GM18502 (cell line): ENCODE measurements at regions not wholly inside any gene's neighbourhood (a gene's known extent, or its start where the extent isn't known, plus 50 kb on each side); places are given as distances from the start of the nearest gene placed in this dataset.

Experiments
- ATAC-seq: cut with Tn5 transposase; IDR thresholded peaks from one replicate; pipeline ENCODE4 v1.9.1; 2021; ENCODE audit warnings: mild to moderate bottlenecking; ENCODE audit not compliant: unreplicated experiment, poor library complexity

- ATAC-seq: no peak
Observed at GRCh38 chr11:129721685-129722084, 94.0 kb upstream of the TMEM45B start.

- ATAC-seq: no peak
Observed at GRCh38 chr11:129722529-129722928, 93.1 kb upstream of the TMEM45B start.

DNA sequence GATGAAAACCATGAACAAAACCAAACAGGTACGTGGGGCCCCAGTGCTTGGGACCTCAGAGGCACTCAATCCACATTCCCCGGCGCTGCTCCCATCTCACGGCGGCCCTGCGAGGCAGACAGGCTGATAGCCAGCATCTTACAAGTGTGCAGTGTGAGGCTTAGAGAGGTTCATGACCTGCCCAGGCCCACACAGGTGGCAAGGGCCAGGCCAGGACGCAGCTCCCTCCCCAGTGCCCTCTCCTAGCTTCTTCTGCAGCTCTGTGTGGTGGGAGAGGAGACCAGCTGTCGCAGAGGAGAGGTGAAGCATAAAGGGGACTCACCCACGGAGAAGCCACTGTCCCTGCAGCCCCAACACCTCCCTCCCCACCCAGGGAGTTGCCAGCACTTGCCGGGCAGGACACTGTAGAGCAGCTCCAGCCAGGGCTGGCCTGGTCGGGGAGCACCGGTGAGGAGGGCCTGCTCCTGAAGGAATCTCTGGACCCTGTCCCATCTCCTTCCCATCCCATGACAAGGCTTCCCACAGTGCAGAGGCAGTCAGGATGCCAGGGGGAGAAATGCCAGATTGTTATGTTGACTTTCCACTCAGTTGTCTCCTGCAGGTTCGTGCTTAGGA lies 92.4 kb upstream of the TMEM45B start:
- ATAC-seq: no peak

- ATAC-seq: no peak
Observed at GRCh38 chr11:129723761-129724162, 91.9 kb upstream of the TMEM45B start.

DNA sequence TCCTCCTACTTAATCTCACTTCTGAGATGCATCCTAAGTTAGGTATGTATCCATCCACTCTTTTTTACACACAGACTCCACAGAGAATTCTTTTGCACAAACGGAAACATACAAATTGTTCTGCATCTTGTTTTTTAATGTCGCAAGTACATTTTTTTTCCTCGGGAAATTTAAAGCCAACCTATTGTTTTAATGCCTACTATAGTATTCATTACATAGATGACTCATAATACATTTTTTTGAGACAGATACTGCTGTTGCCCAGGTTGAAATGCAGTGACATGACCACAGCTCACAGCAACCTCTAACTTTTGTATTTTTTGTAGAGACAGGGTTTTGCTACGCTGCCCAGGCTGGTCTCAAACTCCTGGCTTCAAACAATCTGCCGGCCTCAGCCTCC lies 90.8 kb upstream of the TMEM45B start:
- ATAC-seq: no peak

- ATAC-seq: no peak
Observed at GRCh38 chr11:129726179-129726578, 89.5 kb upstream of the TMEM45B start.

- no peak for ATAC-seq
Observed at GRCh38 chr11:129728581-129728980, 87.1 kb upstream of the TMEM45B start.

DNA sequence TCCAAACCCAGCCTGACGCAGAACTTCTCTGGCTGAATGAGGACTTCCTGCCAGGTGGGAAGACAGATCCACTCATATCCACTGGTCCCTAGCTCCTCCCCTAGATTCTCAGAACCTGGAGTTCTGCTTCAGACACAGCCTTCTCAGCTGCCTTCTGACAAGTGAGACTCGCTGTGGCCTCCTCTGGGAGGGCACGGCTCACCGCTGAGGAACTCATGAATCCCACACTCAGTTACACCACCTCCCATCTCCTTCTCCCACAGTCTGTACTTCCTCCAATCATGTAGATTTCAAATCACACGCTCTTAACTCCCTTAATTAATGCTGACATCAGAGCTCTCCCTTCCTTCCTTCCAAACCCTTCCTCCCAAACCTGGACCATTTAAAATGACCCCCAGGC lies 86.4 kb upstream of the TMEM45B start:
- ATAC-seq: no peak

GRCh38 chr11:129729823-129730222 lies 85.8 kb upstream of the TMEM45B start:
- no peak for ATAC-seq

DNA sequence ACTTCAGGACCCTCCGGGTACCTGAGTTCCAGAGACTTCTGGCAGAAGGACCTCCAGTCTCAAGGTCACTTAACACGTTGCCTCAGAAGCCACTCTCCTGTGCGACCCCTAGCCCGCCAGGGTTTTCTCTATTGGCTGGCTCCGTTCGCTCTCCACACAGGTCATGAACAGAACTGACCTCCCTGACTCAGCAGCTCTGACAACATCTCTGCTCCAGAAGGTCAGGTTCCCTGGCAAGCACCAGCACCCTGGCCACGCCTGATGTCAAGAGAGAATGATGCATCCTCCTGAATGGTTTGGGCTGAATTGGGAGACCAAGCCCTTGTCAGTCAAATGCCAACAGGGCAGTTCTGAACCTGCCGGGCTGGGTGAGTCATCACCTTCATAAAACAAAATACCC lies 84.3 kb upstream of the TMEM45B start:
- no peak for ATAC-seq

DNA sequence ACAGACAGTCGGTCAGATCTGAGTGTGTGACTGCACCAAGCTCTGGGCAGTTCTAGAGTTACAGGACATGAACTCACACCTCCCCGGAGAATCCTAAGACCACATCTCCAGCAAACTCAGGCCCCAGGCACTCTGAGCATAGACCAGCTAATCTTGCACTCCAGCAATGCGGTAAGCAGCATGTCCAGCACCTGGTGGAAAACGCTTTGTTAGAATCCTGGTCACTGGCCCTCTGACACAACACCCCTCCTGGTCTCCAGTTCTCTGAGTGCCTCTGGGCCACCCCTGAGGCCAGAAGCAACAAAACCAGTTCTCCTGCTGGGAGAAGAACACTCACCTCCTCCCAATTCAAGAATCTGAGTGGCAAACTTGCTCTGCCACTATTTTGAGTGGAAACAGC lies 82.7 kb upstream of the TMEM45B start:
- ATAC-seq: no peak

- ATAC-seq: no peak
Observed at GRCh38 chr11:129733384-129733783, 82.3 kb upstream of the TMEM45B start.

GRCh38 chr11:129733981-129734380 lies 81.7 kb upstream of the TMEM45B start:
- ATAC-seq: no peak

DNA sequence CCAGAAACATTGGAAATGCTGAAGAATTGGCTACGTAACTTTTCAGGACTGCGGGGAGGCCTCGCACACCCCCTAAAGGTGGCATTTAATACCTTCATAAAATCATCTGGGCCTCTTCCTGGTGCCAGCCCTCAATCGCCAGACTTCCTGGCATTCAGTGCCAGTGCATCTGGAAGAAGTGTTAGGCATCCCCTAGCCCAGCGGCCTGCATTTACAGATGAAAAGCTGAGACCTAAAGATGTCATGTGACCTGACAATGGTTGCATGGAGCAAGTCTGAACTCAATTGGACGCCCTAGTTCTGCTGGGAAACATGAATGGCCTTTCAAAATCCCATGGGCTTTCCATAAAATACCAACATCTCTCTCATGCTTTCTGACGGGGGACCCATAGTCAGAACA lies 81.0 kb upstream of the TMEM45B start:
- no peak for ATAC-seq

DNA sequence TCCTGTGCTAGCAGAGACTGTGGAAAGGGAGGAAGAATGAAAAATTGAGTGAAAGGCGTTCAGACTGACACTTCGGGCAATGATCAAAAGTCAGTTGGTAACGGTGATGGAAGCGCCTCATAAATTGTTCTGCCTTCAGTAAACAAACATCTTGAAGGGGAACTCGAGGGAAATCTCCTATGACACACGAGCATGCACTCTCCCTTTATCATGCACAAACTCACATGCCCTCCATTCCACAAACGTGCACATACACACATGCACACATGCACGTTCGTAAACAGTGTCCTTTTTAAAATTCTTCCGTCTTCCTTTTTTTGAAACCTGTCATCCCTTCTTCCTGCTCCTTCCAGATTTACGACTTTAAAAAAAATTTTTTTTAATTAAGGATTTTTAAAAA lies 77.8 kb upstream of the TMEM45B start:
- ATAC-seq: no peak

- no peak for ATAC-seq
Observed at GRCh38 chr11:129738242-129738641, 77.4 kb upstream of the TMEM45B start.

GRCh38 chr11:129739339-129739738 lies 76.3 kb upstream of the TMEM45B start:
- ATAC-seq: no peak

DNA sequence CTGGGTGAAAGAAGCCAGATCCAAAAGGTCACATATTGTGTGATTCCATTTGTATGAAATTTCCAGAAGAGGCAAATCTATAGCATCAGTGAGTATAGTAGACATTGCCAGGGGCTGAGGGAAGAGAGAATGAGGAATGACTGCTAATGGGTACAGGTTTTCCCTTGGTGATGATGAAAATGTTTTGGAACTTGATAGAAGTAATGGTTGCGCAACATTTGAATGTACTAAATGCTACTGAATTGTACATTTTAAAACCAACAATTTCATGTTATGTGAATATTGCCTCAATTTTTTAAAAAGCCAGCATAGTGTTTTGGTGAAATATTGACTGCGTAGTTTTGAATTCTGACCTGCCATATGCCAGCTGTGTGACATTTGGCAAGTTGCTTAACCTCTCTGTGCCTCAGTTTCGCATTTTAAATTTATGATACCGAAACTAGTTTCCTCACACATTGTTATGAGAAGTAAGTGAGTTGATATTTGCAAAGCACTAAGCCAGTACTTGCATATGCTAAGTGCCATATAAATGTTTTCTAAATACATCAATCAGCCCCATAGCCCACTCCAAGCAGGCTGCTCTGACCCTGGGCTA lies 75.4 kb upstream of the TMEM45B start:
- ATAC-seq: no peak

GRCh38 chr11:129743112-129743815 lies 72.4 kb upstream of the TMEM45B start:
- no peak for ATAC-seq

GRCh38 chr11:129747071-129747470 lies 68.6 kb upstream of the TMEM45B start:
- ATAC-seq: no peak

GRCh38 chr11:129749141-129749540 lies 66.5 kb upstream of the TMEM45B start:
- no peak for ATAC-seq
